Keratinocyte (primary cell): ENCODE measurements at regions not wholly inside any gene's neighbourhood (a gene's known extent, or its start where the extent isn't known, plus 50 kb on each side); places are given as distances from the start of the nearest gene placed in this dataset.

Source experiments
- DNase-seq: peaks from one replicate; pipeline ENCODE4 v3.0.0-alpha.2; 2011; ENCODE audit warnings: low read depth, missing footprints, low spot score
- FAIRE-seq: peaks from 2 replicates; lab custom pipeline; 2011; peaks lifted over from hg19 to GRCh38; lab: Jason Lieb, UNC
- H2AFZ ChIP-seq: 2 replicates; pipeline ENCODE4 v1.6.0; 2012; ENCODE audit warnings: low read length, control low read depth, inconsistent platforms; ENCODE audit not compliant: control insufficient read depth
- H3K27ac ChIP-seq: 2 replicates; pipeline ENCODE4 v1.5.1; 2011; ENCODE audit warnings: low read length; ENCODE audit not compliant: control insufficient read depth, insufficient read depth
- H3K27me3 ChIP-seq: 3 replicates; pipeline ENCODE4 v1.6.0; 2011; ENCODE audit warnings: low read length; ENCODE audit not compliant: control insufficient read depth, insufficient read depth; ENCODE audit errors: extremely low read depth
- H3K36me3 ChIP-seq, 2 experiments: 2 replicates in 1 of 2; 3 replicates in 1 of 2; pipeline ENCODE4 v1.5.1; 2011; ENCODE audit warnings: low read length in 2 of 2, mild to moderate bottlenecking in 1 of 2; ENCODE audit not compliant: control insufficient read depth in 2 of 2, insufficient read depth in 2 of 2; ENCODE audit errors: extremely low read depth in 1 of 2
- H3K4me1 ChIP-seq: 3 replicates; pipeline ENCODE4 v1.5.1; 2011; ENCODE audit warnings: low read length; ENCODE audit not compliant: control insufficient read depth, insufficient read depth; ENCODE audit errors: extremely low read depth
- H3K4me2 ChIP-seq: 3 replicates; pipeline ENCODE4 v1.6.0; 2011; ENCODE audit warnings: low read depth, low read length; ENCODE audit not compliant: control insufficient read depth, insufficient read depth; ENCODE audit errors: extremely low read depth
- H3K4me3 ChIP-seq, 3 experiments: fragments of 200-600 bp in 1 of 3; sonication (generic) in 1 of 3; 2 replicates in 2 of 3; 3 replicates in 1 of 3; pipeline ENCODE4 v1.5.1; 2011 to 2016; ENCODE audit warnings: low read length in 3 of 3, mild to moderate bottlenecking in 3 of 3, control low read depth in 2 of 3, inconsistent platforms in 1 of 3, low read depth in 1 of 3, mixed read lengths in 1 of 3, mixed run types in 1 of 3, moderate library complexity in 1 of 3; ENCODE audit not compliant: control insufficient read depth in 2 of 3, insufficient read depth in 2 of 3; ENCODE audit errors: extremely low read depth in 1 of 3
- H3K79me2 ChIP-seq: 2 replicates; pipeline ENCODE4 v1.6.0; 2012; ENCODE audit warnings: low read length; ENCODE audit not compliant: control insufficient read depth, insufficient read depth
- H3K9ac ChIP-seq: 3 replicates; pipeline ENCODE4 v1.6.0; 2011; ENCODE audit warnings: low read length; ENCODE audit not compliant: control insufficient read depth, insufficient read depth; ENCODE audit errors: extremely low read depth
- H3K9me1 ChIP-seq: 3 replicates; pipeline ENCODE4 v1.6.0; 2011; ENCODE audit warnings: low read length; ENCODE audit not compliant: control insufficient read depth, insufficient read depth; ENCODE audit errors: extremely low read depth
- H3K9me3 ChIP-seq: 2 replicates; pipeline ENCODE4 v1.5.1; 2012; ENCODE audit warnings: low read depth, low read length; ENCODE audit not compliant: control insufficient read depth
- H4K20me1 ChIP-seq: 3 replicates; pipeline ENCODE4 v1.6.0; 2011; ENCODE audit warnings: low read length; ENCODE audit not compliant: control insufficient read depth, insufficient read depth; ENCODE audit errors: extremely low read depth
- EZH2 ChIP-seq: IDR thresholded peaks from one replicate; pipeline ENCODE4 v1.6.1; 2012; ENCODE audit warnings: inconsistent platforms, mild to moderate bottlenecking, low read length, moderate library complexity
- dilution Hi-C: fragments of 300-500 bp; cut with MboI; formaldehyde crosslinking; loops from one replicate; pipeline ENCODE4 v1.7.0; 2020; ENCODE audit warnings: low sequenced_read_pairs; ENCODE audit not compliant: extremely low pct_ligation_motif_present
- TF ChIP-seq, protein P1 (sequence below), 3 experiments: IDR thresholded peaks in 1 of 3; conservative IDR thresholded peaks in 1 of 3; optimal IDR thresholded peaks in 1 of 3; 2 replicates in 2 of 3; 3 replicates in 1 of 3; pipeline versions ENCODE3 to v1.5.1; 2011; ENCODE audit warnings: low read length in 3 of 3, mild to moderate bottlenecking in 3 of 3, moderate library complexity in 2 of 3, control low read depth in 1 of 3, inconsistent platforms in 1 of 3; ENCODE audit not compliant: insufficient read depth in 2 of 3; ENCODE audit errors: extremely low read depth in 1 of 3

DNA sequence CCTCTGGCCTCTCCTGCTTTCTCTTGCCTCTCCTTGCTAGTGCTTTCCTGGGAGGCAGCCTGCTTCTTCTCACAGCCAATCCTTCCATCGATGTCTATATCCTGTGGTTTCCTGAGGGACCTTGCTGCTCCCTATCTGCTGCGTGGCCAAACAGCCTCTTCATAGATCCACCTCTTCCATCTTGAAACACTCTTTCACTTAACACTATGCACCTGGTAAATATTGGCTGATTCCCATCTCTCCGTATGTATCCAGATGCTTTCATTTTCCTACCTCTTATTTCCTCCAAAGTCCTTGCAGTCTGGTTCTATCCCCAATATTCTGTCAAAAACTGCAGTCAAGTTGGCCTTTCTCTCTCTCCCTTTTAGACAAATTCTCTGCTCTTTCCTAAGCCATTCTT, 205.2 kb upstream of the CFAP20DC start:
- TF ChIP-seq, protein P1, sequence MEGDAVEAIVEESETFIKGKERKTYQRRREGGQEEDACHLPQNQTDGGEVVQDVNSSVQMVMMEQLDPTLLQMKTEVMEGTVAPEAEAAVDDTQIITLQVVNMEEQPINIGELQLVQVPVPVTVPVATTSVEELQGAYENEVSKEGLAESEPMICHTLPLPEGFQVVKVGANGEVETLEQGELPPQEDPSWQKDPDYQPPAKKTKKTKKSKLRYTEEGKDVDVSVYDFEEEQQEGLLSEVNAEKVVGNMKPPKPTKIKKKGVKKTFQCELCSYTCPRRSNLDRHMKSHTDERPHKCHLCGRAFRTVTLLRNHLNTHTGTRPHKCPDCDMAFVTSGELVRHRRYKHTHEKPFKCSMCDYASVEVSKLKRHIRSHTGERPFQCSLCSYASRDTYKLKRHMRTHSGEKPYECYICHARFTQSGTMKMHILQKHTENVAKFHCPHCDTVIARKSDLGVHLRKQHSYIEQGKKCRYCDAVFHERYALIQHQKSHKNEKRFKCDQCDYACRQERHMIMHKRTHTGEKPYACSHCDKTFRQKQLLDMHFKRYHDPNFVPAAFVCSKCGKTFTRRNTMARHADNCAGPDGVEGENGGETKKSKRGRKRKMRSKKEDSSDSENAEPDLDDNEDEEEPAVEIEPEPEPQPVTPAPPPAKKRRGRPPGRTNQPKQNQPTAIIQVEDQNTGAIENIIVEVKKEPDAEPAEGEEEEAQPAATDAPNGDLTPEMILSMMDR (optimal IDR thresholded peaks at IDR 0.05 in 1 of 3, IDR thresholded peaks at IDR 0.05 in 1 of 3, conservative IDR thresholded peaks at IDR 0.05 in 1 of 3; ENCODE audit: extremely low read depth in 1 of 3, insufficient read depth in 2 of 3, low read length in 3 of 3) = no peak
- TF ChIP-seq EZH2 = no peak
- H3K4me2 ChIP-seq = no peak overlapping the region
- no peaks in the 10 kb centered on the region for H3K36me3 ChIP-seq
- H2AFZ ChIP-seq = no peak overlapping the region
- H3K9me3 ChIP-seq = no peaks in the 10 kb centered on the region
- H3K4me3 ChIP-seq = no peak overlapping the region
- H4K20me1 ChIP-seq = no peaks in the 10 kb centered on the region
- dilution Hi-C loops = no loop called here
- no peak overlapping the region for H3K9ac ChIP-seq
- no peaks in the 10 kb centered on the region for H3K79me2 ChIP-seq
- no peaks in the 10 kb centered on the region for H3K27me3 ChIP-seq
- H3K4me1 ChIP-seq = no peaks in the 10 kb centered on the region
- DNase-seq (no peak), FAIRE-seq (no peak)
- H3K9me1 ChIP-seq = no peaks in the 10 kb centered on the region
- H3K27ac ChIP-seq = no peak overlapping the region

DNA sequence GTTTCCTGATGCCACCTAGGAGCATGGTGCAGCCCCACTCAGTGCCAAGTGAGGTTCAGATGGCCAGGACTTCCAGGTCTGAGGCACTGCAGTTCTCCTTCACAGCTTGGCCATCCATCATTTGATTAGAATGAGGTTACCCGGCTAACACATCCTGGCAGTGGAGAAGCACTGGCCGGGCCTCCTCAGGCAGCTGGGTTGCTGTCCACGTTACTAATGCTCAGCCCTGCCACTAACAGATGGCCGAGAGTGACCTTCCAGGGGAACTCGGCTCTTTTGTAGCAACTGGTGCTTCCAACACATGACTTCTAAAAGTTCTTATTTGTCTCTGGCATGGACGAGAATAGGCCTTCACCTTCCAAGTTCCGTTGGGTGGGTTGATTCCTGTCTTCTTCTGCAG, 204.6 kb upstream of the CFAP20DC start:
- H4K20me1 ChIP-seq = no peaks in the 10 kb centered on the region
- no peak overlapping the region for H3K4me2 ChIP-seq
- TF ChIP-seq, protein P1 (optimal IDR thresholded peaks at IDR 0.05 in 1 of 3, IDR thresholded peaks at IDR 0.05 in 1 of 3, conservative IDR thresholded peaks at IDR 0.05 in 1 of 3; ENCODE audit: extremely low read depth in 1 of 3, insufficient read depth in 2 of 3, low read length in 3 of 3) = no peak
- H3K4me1 ChIP-seq = no peaks in the 10 kb centered on the region
- no peak overlapping the region for H2AFZ ChIP-seq
- H3K79me2 ChIP-seq = no peaks in the 10 kb centered on the region
- FAIRE-seq (no peak), DNase-seq (no peak)
- H3K9ac ChIP-seq = no peak overlapping the region
- H3K4me3 ChIP-seq = no peak overlapping the region
- H3K27ac ChIP-seq = no peak overlapping the region
- H3K27me3 ChIP-seq = no peaks in the 10 kb centered on the region
- no peaks in the 10 kb centered on the region for H3K9me3 ChIP-seq
- no peaks in the 10 kb centered on the region for H3K9me1 ChIP-seq
- dilution Hi-C loops = no loop called here
- H3K36me3 ChIP-seq = no peaks in the 10 kb centered on the region
